ENCODE measurements at regions not wholly inside any gene's neighbourhood (a gene's known extent, or its start where the extent isn't known, plus 50 kb on each side); places are given as distances from the start of the nearest gene placed in this dataset.

DNA sequence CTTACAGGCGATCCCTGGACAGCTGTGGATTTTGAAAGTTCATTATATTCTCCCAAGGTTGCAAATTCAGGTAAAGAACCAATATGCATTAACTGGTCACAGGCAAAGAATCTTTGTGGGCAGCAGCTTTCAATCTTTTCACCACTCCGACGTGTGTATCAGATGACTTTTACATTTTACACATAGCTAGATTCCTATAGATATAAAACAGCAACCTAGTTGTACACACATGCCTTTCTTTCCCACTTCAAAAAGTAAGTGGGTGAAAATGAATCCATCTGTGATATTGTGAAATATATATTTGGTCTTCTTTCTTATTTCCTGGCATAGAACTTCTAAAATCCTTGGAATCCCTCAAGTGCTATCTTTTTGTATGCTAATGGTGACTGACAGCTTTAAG, 72.5 kb downstream of the SCG2 start:
- DNase-seq, result no peak

DNA sequence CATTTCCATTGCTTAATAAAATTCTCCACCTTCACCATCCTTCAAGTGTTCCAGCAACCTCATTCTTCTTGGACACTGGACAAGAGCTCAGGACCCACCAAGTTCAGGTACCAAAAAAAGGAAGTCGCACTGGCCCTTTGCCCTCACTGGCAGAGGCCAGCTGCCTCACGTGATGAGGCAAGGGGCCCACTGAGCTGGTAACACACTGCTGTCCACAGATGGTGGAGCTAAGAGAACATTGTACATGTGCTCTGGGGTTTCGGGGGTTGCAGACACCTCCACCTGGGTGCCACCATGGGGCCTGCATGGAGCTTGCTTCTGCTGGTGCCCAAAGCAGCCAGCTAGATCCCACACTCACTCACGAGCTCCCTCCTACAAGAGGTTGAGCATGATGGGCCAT, 71.3 kb downstream of the SCG2 start:
- DNase-seq, result no peak

DNA sequence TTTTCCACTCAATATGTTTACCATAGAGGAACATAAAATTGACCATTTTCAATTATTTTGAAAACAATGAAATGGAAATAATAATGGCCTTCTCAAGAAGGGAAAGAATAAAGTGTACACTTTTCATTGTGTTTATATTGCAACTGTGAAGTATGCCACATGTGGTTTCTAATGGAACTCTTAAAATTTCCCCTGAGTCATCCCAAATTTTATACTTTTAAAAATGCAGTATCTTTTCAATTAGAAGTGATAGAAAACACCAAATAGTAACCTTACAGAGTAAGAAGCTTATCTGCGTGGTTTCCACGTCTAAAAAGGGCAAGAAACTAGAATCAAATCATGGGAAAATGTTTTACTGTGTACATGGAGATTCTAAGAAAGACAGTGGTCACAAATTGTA, 70.0 kb downstream of the SCG2 start:
- DNase-seq, result no peak

DNA sequence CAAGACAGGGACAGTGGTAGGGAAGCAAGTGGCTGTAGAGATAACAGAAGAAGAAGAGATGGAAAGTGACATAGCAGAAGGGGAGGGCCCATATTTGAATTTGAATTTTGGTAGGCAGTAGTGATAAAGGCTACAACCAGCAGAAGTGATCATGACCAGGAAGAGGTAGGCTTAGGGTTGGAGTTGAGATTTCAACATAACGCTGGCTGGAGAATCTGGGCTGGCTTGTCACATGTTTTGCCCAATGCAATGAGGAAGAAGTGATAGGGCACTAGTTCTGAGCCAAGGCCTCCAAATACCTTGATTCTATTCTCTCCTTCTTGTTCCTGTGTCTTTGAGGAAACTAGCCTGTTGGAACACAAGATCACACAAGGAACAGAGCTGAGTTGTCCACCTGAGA, 69.4 kb downstream of the SCG2 start:
- no peak for DNase-seq

DNA sequence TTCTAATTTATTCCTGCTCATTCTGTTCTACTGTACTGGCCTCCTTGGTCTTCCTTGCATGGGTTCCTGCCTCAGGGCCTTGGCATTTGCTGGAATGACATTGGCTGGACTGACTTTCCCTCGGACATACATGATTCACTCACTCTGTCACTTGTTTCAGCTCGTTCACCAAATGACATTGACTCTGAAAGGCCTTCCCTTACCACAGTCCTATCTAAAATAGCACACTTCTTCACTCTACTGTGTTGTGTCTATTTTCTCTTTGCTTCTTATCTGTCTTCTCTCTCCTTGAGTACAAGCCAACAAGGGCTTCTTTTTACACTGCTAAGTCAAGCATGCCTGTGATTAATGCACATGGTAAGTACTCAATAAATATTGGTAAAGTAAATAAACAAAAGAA, 65.6 kb downstream of the SCG2 start:
- DNase-seq, result no peak

DNA sequence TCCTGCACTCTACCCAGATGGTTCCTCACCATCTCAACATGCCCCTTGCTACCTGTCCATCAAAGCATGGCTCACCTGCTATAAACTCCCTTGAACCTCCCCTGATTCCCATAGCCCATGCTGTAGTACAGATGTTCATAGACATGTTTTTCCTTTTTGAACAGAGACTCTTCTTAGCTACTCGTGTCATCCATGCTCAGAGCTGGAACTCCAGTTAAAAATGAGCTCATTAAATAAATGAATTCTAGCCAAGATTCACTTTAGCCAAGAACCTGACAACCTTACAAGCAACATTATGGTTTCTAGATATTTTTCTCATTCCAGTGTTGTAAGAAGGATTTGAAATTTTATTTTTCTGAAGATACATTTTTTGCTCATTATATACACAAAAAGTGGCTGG, 65.0 kb downstream of the SCG2 start:
- DNase-seq, result no peak

DNA sequence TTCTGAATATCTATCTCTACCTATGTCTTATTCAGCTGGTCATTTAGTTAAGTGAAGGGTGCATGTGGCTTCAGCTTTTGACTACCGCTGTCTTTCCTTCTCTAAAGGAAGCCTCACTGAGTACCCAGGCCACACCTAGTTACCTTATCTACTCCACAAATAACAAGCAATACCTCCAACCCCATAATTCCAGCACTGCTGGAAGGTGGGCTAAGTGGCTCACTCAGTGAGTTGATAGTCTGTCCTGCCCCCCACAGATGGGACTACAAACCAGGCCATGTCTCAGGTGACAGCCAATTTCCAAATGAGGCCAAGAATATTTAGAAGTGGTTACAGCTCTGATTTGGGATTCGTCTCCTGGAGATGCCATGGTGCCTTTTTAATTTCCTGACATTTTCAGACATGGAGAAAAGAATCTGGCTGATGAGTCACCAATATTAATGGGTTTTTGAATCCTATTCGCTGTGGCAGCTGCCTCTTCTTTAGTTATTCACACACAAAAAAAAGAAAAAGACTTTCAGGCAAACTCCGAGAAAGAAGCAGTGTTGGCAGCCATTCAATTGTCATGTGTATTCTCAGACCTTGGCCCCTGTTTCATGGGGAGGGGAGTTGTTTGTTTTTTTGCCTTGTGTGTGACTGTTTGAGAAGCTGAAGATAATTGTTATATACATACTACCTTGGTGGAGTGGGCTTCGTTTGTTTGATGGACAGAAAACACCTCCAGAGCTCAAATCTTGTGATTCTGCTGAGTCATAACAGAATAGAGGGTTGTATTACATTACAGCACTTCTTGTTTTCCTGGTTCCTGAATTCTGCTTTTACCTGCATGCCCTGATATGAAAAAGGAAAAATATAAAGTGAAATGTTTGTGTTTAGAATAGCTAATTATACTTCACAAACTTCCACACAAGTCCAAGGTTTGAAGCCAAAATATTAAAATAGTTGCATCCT, 64.2 kb downstream of the SCG2 start:
- no peak for DNase-seq

DNA sequence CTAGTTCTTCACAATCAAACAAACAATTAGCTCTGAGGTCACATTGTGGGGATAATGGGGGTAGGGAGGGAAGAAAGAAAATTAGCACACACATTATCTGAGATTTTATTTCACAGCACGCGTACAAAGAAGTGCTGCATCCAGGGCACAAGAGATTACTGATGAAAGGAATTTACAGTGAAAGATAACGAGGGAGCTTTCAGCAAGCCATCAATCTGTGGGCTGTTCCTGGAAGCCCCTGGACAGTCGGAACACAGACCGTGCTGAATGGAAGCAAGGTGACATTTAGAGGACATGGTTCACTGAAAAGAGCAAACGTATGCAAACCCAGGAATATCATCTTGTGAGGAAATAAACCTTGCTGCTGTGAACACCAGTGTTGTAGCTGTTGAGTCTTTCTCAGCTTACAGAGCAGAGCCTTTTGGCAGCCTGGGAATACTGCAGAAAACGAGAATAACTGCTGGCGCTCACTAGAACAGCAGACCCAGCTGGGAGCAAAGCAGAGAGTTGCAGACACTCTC, 63.2 kb downstream of the SCG2 start:
- no peak for DNase-seq

DNA sequence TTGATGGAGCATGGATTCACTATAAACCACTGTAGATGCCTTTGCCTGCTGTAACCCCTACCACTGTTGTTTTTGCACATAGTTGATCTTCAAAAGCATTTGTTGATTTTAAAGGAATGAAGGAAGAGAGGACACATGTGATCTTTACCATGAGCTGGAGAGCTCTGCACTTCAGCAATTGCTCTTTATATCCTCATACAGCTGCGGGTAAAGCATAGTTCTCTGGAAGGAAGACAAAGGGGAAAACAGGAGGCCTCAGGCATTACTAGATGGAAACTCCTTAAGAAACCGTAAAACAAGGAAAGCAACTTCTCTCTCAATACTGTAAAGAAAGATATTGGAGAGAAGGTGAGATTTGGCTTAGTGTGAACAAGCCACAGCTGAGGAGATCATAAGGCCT, 60.6 kb downstream of the SCG2 start:
- no peak for DNase-seq

DNA sequence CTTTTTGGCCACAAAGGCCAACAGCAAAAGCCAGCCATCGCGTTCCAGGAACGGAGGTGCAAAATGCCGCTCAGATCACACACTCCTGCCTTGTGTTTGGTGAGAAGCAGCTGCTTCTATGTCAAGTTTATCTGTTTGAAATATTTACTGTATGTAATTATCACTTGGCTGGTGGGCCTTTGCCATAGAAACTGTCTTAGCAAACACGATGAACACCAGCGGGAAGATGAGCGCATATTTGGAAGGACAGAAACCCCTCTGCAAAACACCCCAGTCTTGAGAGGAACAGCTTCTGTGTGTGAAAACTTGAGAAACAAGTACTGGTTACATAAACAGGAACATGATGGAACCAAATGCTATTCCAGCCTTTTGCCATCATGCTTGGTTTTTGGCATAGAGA, 59.7 kb downstream of the SCG2 start:
- DNase-seq, result no peak

DNA sequence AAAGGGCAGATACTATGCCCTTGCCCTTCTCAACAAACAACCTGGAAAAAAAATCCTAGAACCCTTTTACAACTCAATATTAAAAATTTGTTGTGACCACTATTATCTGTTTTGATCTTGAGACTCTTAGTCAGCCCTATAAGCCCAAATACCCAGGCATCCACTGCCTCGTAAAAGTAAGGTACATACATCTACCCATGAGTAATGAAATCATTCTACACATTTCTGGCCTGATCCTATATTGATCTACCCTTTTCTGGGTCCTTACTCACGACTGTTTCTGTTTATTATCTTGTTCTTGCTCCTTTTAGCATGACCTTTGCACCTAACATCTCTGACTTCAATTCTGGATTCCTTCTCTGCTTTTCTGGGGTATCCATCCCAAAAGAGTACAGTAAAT, 56.8 kb downstream of the SCG2 start:
- no peak for DNase-seq

DNA sequence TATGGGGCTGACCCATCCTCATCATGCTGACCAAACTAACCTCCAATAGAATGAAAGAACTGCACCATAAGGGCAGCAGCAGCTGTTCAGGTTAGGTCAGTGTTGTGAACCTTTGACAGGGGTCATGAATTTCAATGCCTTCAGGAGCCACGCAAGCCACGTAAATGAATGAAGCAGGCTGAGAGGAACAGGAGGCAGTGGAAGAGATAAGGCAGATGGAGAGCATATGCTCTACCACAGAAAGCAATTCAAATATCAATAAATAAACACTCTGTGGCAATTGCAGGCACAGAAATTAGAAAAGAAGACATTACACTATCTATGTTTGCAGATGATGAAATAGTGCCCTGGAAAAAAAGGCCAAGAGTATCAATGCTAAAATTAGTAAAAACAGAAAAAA, 56.3 kb downstream of the SCG2 start:
- DNase-seq, result no peak
